Left lung (tissue), 4 donors: ENCODE measurements at regions not wholly inside any gene's neighbourhood (a gene's known extent, or its start where the extent isn't known, plus 50 kb on each side); places are given as distances from the start of the nearest gene placed in this dataset.

Experiments used
- ATAC-seq: fragments of 200-7000 bp; cut with Tn5 transposase; one replicate; pipeline ENCODE4 v1.9.1; 2020; ENCODE audit warnings: moderate library complexity
- DNase-seq, 4 donors: peaks; one replicate each; pipeline ENCODE4 v3.0.0-alpha.2; 2013 to 2020
- H3K27ac ChIP-seq, 2 donors: fragments of 200-600 bp; sonication (generic) in 1 of 2; one replicate each; pipeline versions ENCODE4 v1.5.0 to v1.8.0; 2020 to 2021
- H3K27me3 ChIP-seq, 2 donors: fragments of 200-600 bp; sonication (generic) in 1 of 2; one replicate each; pipeline versions ENCODE4 v1.5.0 to v1.8.0; 2020 to 2021
- H3K36me3 ChIP-seq, 2 donors: fragments of 200-600 bp; sonication (generic) in 1 of 2; one replicate each; pipeline versions ENCODE4 v1.5.0 to v1.8.0; 2020 to 2021
- H3K4me1 ChIP-seq, 2 donors: fragments of 200-600 bp; one replicate each; pipeline ENCODE4 v1.8.0; 2021
- H3K4me3 ChIP-seq, 2 donors: fragments of 200-600 bp; sonication (generic) in 1 of 2; one replicate each; pipeline versions ENCODE4 v1.5.0 to v1.8.0; 2020 to 2021; ENCODE audit warnings: mild to moderate bottlenecking in 1 of 2
- H3K9me3 ChIP-seq, 2 donors: fragments of 200-600 bp; sonication (generic) in 1 of 2; one replicate each; pipeline versions ENCODE4 v1.5.0 to v1.8.0; 2020 to 2021
- intact Hi-C, 2 donors: fragments of 100-400 bp; cut with DNase I; formaldehyde crosslinking; loops; one replicate each; pipeline versions ENCODE4 v1.11.2 to v1.14.2; 2022
- TF ChIP-seq, protein P1 (sequence below), 2 donors: fragments of 200-600 bp; sonication (generic) in 1 of 2; IDR thresholded peaks; one replicate each; pipeline versions ENCODE4 v1.5.0 to v1.8.0; 2021; ENCODE audit warnings: antibody characterized with exemption in 2 of 2
- donor health status: DM: no; HTN: yes; CAD: no.
- donor health status: DM: no; HTN: no; CAD: no.

DNA sequence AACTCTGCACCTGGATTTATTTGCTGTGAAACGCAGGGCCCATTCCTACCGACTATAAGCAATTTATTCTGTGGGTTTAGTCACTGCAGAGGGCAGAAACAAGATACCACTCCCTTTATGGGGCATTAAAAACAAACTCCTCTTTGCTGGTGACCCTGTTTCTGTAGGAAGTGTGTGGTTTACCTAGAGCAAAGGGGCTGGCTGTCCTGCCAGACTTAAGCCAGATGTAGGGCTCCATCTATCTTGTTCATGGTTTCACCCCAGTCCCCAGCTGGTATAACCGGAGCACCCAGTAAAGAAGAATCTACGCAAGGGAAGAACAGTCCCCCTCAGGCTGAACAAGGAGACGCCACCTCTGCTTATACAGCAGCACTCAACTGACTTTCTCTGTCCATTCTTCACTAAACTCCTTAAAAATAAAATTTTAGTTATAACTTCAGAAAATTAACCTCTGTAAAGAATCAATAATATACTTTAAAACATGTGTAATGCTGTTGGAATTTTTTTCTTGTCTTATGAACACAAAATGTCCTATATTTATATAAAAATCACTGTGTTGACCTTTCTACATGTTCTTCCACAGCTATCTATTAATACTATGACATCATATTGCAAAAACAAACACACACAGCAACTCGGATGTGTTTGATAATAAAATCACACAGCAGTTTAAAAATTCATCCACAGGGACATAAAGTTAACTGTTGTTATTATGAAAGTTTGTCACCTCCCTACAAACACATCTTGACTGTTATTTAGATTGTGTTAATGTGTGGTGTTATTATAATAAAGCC, 126.1 kb upstream of the RPS6KA2 start:
- Histone ChIP-seq H3K9me3 (no peaks in the 10 kb centered on the region), H3K4me3 (no peak overlapping the region), H3K27ac (no peak overlapping the region), H3K27me3 (no peaks in the 10 kb centered on the region), H3K36me3 (no peaks in the 10 kb centered on the region), H3K4me1 (peaks cover 0 to 14% of the 10 kb centered on the region in 2 donors)
- intact Hi-C loops = no loop called here
- DNase-seq (no peak), ATAC-seq (no peak)
- TF ChIP-seq, protein P1, sequence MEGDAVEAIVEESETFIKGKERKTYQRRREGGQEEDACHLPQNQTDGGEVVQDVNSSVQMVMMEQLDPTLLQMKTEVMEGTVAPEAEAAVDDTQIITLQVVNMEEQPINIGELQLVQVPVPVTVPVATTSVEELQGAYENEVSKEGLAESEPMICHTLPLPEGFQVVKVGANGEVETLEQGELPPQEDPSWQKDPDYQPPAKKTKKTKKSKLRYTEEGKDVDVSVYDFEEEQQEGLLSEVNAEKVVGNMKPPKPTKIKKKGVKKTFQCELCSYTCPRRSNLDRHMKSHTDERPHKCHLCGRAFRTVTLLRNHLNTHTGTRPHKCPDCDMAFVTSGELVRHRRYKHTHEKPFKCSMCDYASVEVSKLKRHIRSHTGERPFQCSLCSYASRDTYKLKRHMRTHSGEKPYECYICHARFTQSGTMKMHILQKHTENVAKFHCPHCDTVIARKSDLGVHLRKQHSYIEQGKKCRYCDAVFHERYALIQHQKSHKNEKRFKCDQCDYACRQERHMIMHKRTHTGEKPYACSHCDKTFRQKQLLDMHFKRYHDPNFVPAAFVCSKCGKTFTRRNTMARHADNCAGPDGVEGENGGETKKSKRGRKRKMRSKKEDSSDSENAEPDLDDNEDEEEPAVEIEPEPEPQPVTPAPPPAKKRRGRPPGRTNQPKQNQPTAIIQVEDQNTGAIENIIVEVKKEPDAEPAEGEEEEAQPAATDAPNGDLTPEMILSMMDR (IDR thresholded peaks at IDR 0.05) = no peak

DNA sequence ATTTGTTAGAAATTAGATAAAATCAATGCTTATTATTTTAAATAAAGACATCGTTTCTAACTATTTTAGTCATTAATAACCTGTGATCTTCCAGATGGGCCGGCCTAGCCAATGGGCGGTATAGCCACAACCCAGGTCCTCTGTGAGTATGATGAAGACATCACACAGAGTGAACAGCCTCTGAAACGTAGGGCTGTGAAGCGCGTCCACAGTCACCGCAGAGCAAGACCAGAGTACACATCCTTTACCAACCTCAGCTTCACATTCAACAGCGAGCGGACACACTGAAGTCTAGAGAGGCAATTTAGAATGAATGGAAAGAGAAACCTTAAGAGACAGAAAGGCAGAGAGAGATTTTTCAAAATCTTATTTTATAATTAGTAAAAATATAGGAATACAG, 125.0 kb upstream of the RPS6KA2 start:
- Histone ChIP-seq H3K36me3 (no peaks in the 10 kb centered on the region), H3K9me3 (no peaks in the 10 kb centered on the region), H3K4me3 (no peak overlapping the region), H3K27me3 (no peaks in the 10 kb centered on the region), H3K27ac (no peak overlapping the region), H3K4me1 (peaks cover 0 to 14% of the 10 kb centered on the region in 2 donors)
- ATAC-seq (no peak), DNase-seq (no peak)
- intact Hi-C loops = no loop called here
- TF ChIP-seq, protein P1 (IDR thresholded peaks at IDR 0.05) = no peak

DNA sequence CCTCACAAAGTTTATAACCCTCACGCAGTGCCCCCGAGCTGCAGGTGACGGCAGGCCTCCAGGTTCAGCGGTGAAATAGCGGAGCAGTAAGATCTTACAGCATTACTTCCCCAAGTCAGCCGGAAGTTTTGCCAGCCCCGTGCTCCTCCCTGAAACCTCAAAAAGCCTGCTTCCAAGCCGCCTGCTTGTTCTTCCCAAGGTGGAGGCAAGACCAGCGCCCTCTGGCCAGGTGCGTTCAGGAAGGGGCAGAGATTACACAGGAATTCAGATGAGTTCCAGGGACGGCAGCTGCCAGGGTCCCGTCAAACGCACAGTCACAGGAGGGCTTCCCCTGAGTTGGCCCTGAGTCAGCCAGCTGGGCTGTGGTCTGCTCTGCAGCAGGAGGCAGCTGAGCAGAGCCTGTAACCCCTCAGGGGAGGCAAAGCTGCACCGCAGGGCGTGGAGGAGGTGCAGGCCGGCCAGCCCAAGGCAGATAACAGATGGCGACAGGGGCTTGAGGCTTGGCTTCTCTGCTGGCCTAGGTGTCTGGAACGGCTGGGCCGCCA, 124.1 kb upstream of the RPS6KA2 start:
- no peak for DNase-seq
- TF ChIP-seq, protein P1 (IDR thresholded peaks at IDR 0.05) = no peak
- Histone ChIP-seq H3K36me3 (no peaks in the 10 kb centered on the region), H3K4me1 (peaks cover 0 to 14% of the 10 kb centered on the region in 2 donors), H3K27ac (peak overlapping the region in 1 of 2 donors; percentile 55), H3K27me3 (no peaks in the 10 kb centered on the region), H3K4me3 (no peak overlapping the region), H3K9me3 (no peaks in the 10 kb centered on the region)
- intact Hi-C loops = no loop called here
- no peak for ATAC-seq

DNA sequence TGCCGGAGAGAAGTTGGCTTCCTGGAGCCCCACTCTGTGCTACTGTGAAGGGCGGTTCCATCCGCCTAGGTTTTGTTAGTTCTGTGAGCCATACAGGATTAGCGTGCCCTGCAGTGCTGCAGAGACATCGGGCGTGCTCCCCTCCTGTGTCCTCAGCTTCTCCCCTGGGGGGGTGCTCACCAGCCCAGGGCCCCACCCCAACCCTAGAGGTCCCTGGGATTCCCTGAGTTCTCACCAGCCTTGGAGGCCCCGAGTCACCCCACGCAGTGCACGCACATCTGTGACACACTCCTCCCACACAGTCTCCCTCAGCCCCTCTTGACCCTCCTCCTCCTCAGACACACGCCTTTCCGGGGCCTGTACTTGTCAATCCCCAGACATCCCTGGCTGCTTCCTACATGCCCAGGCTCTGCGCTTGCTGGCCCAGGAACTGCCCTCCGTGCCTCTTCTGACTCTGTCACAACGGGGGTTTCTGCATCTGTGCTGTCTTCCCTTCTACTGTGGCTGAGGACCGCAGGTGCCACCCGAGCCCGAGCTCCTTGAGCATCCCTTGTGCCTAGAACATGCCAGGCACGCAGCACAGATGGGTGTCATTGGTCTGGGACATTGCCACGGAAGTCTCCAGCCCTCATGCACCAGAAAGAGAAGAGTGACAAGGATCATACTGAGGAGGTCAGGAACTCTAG, 123.2 kb upstream of the RPS6KA2 start:
- no peaks in the 10 kb centered on the region for H3K27me3 ChIP-seq
- TF ChIP-seq, protein P1 (IDR thresholded peaks at IDR 0.05) = no peak
- intact Hi-C loops = no loop called here
- H3K9me3 ChIP-seq = no peaks in the 10 kb centered on the region
- H3K36me3 ChIP-seq = no peaks in the 10 kb centered on the region
- H3K4me3 ChIP-seq = no peak overlapping the region
- peaks cover 0 to 14% of the 10 kb centered on the region in 2 donors for H3K4me1 ChIP-seq
- no peak for ATAC-seq
- peak overlapping the region in 1 of 2 donors; percentile 55 for H3K27ac ChIP-seq
- no peak for DNase-seq

DNA sequence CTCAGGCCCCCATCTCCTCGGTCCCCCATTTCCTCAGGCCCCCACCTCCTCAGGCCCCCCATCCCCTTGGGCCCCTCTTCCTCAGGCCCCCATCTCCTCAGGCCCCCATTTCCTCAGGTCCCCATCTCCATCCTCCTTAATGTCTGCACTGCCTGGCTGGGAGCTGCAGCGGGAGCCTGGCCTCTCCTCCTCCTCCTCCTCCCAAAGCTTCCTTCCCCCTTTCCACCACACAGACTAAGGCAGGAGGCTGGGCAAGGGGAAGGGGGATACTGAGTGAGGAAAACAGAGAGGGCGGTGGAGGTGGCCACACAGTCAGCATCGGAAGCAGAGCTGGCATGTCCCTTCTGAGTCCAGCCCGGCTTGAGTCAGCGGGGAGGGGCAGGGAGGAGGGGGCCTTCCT, 122.6 kb upstream of the RPS6KA2 start:
- TF ChIP-seq, protein P1 (IDR thresholded peaks at IDR 0.05) = no peak
- H3K36me3 ChIP-seq = no peaks in the 10 kb centered on the region
- no peaks in the 10 kb centered on the region for H3K27me3 ChIP-seq
- H3K4me3 ChIP-seq = no peak overlapping the region
- peaks cover 0 to 14% of the 10 kb centered on the region in 2 donors for H3K4me1 ChIP-seq
- DNase-seq (no peak), ATAC-seq (no peak)
- no peaks in the 10 kb centered on the region for H3K9me3 ChIP-seq
- intact Hi-C loops = no loop called here
- H3K27ac ChIP-seq = no peak overlapping the region
